Tongue (tissue), 1 donor: ENCODE measurements at regions not wholly inside any gene's neighbourhood (a gene's known extent, or its start where the extent isn't known, plus 50 kb on each side); places are given as distances from the start of the nearest gene placed in this dataset.
"Not testable (repeated sequence)": the region's sequence is repeated elsewhere in the genome, so short reads cannot be mapped to it uniquely, and the experiment has no call there.

Experiments
- DNase-seq: peaks from one replicate; pipeline ENCODE4 v3.0.0-alpha.2; 2015

- no peak for DNase-seq
Observed at GRCh38 chr3:110957247-110958025, 114.2 kb upstream of the NECTIN3 start.

DNA sequence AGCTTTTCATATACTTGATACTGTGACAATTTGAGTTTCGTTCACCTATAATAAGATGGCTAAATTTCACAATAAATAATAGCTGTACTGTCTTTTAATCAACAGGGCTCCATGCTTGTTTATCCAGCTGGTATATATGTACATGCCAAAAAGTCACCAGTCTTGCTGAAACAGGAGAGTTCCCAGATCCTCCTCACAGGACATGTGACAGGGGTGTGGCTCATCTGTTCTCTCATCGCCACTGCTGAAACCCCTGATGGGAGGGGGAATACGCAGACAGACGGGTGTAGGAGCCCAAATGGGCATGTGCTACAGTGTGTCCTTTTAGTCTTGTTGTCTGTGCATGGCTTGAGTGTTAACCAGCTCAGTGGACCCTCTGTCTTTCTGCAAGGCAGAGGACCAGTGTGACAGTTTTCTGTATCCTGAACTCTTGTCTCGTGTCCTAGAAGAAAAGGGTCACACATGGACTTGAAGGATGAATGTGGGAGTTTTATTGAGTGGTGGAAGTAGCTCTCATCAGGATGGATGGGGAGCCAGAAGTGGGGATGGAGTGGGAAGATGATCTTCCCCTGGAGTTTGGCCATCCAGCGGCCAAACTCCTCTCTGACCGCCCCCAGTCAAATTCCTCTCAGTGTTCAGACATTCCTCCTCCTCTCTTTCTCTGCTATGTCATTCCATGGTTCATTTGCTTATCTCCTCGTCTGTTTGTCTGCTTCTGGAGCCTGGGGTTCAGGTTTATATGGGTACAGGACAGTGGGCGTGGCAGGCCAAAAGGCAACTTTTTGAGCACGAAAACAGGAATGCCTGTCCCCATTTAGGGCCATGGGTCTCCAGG is 113.1 kb upstream of the NECTIN3 start:
- no peak for DNase-seq

DNA sequence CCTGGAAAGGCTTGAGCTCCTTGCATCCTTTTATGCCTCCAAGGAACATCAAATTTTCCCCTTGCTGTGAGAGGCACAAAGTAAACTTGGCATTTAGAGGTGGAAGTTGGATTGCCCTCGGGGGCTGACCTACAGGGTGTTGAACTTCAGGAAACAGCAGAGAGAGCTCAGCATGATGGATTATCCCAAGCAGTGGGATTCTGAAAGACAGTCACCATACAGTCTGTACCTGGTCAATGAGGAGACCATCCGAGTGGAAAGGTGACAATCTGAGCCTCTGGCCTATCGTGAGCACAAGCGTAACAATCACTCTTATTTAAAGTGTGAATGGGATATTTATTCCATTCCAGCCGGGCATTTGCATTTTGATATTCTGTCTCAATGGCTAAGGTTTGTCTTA is 105.6 kb upstream of the NECTIN3 start:
- no peak for DNase-seq

DNA sequence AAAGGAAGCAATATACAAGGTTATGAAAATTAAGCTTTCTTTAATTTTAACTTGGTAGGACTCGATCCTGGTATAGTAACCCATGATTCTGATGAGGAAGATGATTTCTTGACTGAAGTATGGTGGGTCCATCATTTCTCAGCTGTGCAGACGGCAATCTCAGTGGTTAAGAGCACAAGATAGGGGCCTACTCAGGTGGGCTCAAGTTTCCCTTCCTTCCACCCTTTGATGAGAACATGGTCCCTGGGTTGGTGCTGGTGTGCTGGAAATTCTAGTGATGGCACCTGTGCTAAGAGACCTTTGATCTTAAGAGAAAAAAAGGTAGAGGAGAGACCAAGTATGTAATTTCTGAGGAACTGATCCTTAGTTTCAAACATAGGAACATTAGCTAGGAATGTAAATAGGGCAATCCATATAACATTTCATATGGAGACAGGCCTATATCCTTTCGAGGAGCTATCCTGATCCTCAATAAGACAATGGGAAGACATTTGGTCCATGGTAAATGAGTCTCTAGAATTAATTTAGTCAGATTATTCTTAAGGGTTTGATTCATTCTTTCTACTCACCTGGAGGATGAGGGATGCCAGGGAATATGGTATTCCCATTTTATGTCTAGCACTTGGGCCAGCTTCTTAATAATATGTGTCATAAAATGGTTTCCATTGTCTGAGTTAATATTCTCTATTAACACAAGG is 104.5 kb upstream of the NECTIN3 start:
- DNase-seq: no peak

DNA sequence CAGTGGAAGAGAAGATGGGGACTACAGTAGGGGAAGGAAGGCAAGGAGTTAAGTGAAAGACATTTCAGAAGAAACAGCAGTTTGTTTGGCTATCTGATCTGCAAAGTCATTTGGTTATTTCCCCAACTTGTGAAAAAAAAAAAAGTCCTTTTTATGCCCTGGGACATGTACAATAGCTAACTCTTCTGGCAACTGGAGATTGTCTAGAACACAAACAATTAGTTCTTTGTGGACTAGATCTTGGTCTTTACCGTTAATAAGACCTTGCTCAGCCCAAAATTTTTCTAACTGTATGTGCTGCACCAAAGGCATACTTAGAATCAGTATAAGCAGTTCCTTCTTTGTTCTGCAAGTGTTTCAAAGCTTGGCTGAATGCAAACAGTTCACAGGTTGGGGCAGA is 103.5 kb upstream of the NECTIN3 start:
- no peak for DNase-seq

DNA sequence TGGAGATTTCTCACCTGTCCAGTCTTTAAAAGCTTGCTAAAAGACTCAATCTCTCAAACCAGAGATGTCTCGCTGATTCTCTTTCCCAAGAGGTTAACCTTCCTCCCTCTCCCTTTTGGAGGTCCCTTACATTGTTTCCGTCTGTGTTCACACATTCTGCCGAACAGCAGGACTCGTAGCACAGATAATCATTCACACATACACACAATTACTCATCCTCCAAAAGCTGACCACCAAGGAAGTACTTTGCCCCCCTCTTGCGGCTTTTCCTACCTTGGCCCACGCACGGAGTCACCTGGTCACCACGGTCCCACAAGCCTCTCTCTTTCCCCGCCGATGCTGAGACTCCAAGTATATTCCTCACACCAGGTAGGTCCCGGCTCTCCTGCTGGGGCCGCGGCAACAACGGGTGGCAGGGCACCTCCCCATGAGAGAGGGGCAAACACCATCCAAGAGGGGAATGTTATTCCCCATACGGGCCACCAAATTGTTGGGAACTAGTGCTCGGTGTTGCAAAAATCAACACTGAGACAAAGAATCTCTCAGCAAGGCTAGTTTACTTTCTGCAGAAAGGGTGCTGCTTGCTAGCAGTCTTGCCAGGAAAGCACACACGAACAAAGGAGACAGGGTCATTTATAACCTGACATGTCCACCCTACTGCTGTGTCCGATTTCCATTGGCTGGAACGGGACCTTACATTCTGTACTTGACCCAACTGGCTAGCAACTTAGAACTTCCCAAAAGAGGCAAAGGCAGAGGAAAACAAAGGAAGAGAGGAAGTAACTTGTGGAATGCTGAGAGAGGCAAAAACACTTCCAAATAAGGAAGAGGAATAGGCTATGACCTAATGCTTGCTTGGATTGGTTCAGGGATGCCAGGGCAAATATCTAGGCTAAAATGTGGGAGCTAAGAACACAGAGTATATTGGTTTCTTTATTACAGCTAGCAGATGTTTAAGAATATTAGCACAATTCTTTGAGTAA is 102.1 kb upstream of the NECTIN3 start:
- no peak for DNase-seq

DNA sequence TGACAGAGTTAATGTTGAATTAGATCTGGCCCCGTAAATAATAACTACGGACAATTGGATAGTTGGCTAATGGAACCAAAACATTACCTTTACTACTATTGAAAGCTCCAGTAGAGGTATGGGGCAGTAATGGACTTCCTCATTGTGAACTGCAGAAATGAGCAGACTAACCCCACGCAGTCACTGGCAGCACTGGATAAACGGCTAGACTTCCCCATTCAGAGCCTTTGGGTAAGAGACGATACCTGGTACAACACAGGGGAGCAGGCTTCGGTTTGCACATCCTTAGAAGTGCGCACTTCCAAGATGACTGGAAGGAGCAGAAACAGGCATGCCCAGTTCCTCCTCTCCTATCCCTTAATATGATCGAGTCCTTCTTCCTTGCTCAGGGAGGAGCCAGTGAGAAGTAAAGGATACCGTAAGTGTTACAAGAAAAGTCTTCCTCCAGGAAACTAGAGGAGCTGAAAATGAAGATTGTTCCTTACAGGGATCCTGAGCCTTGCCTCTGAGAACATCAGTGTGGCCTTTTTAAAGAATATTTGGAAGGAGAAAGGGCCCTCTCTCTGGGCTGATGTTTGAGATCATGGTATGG is 100.5 kb upstream of the NECTIN3 start:
- no peak for DNase-seq

DNA sequence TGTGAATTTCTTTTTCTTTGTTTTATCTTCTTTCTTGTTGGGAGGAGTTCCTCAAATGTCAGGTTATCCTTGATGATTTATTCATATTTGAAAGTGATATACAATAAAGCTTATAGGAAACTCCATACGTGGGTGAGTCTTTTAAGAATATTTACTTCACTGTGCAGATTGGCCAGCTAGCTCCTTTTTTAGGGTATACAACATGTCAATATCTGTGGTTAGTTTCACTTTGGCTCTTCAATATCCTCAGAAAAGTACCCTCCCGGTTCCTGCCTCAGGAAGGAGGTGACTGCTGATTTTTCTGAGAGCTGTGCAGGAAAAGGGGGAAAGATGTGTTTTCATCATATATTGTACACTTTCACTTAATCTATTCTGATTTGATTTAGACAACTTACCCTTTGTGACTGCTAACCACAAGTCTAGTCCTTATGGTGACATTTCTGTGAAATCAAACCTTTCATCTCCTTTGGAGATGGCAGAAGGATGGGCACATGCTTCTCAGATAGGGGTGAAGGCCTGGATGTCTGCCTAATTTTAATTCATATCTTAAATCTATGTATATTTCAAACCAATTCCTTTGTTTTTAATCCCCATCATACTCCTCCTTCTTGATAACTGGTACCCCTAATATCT is 98.2 kb upstream of the NECTIN3 start:
- DNase-seq: no peak

DNA sequence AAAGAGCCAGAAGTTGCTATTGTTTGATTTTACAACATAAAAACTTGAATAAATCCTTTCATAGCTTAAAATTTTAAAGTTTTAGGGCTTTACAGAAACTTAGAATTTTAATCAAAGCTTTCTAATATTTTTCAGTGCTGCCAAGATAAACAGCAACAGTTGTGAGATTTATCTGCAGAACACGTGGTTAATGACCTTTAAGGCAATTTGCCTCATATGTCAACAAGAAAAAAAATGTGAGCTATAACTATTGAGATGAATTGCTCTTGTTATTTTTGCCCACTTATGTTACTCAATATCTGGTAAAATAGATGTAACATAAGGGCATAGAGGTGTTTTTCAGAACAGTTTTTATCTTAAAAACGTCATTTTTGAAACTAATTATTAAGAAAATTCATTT is 96.7 kb upstream of the NECTIN3 start:
- no peak for DNase-seq

GRCh38 chr3:110984456-110985250 is 87.0 kb upstream of the NECTIN3 start:
- DNase-seq: no peak

GRCh38 chr3:110989446-110989845 is 82.2 kb upstream of the NECTIN3 start:
- DNase-seq: no peak

- peak; percentile 11 for DNase-seq
Observed at GRCh38 chr3:110995461-110996231, 76.0 kb upstream of the NECTIN3 start.

DNA sequence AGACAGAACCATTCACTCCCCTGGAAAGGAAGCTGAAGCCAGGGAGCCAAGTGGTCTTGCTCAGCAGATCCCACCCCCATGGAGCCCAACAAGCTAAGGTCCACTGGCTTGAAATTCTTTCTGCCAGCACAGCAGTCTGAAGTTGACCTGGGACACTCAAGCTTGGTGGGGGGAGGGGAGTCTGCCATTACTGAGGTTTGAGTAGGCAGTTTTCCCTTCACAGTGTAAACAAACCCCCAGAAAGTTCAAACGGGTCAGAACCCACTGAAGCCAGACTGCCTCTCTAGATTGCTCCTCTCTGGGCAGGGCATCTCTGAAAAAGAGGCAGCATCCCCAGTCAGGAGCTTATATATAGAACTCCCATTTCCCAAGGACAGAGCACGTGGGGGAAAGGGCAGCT is 72.8 kb upstream of the NECTIN3 start:
- DNase-seq: peak; percentile 2

GRCh38 chr3:111006485-111006884 is 65.1 kb upstream of the NECTIN3 start:
- not testable (repeated sequence) for DNase-seq

- DNase-seq: no peak
Observed at GRCh38 chr3:111012388-111013248, 59.0 kb upstream of the NECTIN3 start.
